ENCODE measurements at regions not wholly inside any gene's neighbourhood (a gene's known extent, or its start where the extent isn't known, plus 50 kb on each side); places are given as distances from the start of the nearest gene placed in this dataset.
"Not testable (repeated sequence)": the region's sequence is repeated elsewhere in the genome, so short reads cannot be mapped to it uniquely, and the experiment has no call there.

DNA sequence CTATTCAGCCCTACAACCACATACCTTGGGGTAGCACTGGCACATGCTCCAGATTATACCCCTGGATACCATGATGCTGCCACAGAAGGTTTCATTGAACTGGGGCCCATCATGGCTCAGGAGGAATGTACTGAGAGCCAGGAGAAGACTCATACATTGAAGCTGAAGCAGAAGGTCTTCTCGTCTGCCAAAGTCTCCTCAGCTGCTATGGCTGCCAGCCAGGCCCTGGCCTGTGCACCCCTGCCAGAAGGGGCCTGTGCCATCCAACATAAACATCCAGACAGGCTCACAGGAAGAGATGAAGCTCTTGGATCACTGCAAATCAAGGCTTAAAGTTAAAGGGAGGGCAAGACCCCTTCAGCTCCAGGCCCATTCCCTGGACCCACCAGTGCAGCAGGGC lies 364.2 kb downstream of the KCNJ18 start:
- H3K9me2 ChIP-seq (ENCODE audit: insufficient read depth); H2AFZ ChIP-seq (ENCODE audit: low read depth, low read length, poor library complexity, severe bottlenecking); H3K79me2 ChIP-seq (ENCODE audit: insufficient read depth, low read length); H3K27ac ChIP-seq (ENCODE audit: low read depth, low read length); intact Hi-C loops (cut with micrococcal nuclease); H3K27me3 ChIP-seq (ENCODE audit: insufficient read depth, low read length); BruUV-seq (replicated peaks); CTCF ChIA-PET; H3K4me1 ChIP-seq (ENCODE audit: control insufficient read depth in 1 of 2, insufficient read depth in 2 of 2, low read length in 2 of 2); H3K4me3 ChIP-seq (replicated peaks in 1 of 2; ENCODE audit: low read depth in 1 of 2, low read length in 2 of 2); RAD21 ChIA-PET (ENCODE audit: low non-redundant PET in 1 of 2, low total read pairs in 2 of 2, uncharacterized antibody in 2 of 2, unreplicated experiment in 2 of 2); DNase-seq (ENCODE audit: low read depth, low spot score); POLR2A ChIA-PET; H3K9me3 ChIP-seq (ENCODE audit: control insufficient read depth in 1 of 2, insufficient read depth in 1 of 2, low read depth in 1 of 2, low read length in 2 of 2); ATAC-seq; H3K36me3 ChIP-seq (ENCODE audit: control insufficient read depth in 1 of 2, insufficient read depth in 2 of 2, low read length in 2 of 2); H3K4me2 ChIP-seq (ENCODE audit: low read length); H3K9ac ChIP-seq (ENCODE audit: low read length); H4K20me1 ChIP-seq (ENCODE audit: insufficient read depth): not testable (repeated sequence)

DNA sequence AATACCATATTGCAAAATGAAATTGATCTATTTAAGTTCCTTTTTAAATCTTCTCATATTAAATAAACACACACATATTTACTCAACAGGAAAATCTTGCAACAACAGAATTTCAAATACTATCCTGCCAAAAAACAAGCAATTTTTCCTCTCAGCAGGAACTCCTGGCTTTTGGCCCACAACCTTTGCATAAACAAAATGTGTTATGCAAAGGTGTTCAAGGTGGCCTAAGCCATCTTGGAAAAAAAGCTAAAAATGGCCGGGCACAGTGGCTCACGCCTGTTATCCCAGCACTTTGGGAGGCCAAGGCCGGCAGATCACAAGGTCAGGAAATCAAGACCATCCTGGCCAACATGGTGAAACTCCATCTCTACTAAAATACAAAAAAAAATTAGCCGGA lies 383.6 kb downstream of the KCNJ18 start:
- RAD21 ChIA-PET (ENCODE audit: low non-redundant PET in 1 of 2, low total read pairs in 2 of 2, uncharacterized antibody in 2 of 2, unreplicated experiment in 2 of 2); H3K36me3 ChIP-seq (ENCODE audit: control insufficient read depth in 1 of 2, insufficient read depth in 2 of 2, low read length in 2 of 2); H3K4me1 ChIP-seq (ENCODE audit: control insufficient read depth in 1 of 2, insufficient read depth in 2 of 2, low read length in 2 of 2); POLR2A ChIA-PET; H3K9me3 ChIP-seq (ENCODE audit: control insufficient read depth in 1 of 2, insufficient read depth in 1 of 2, low read depth in 1 of 2, low read length in 2 of 2); H3K9me2 ChIP-seq (ENCODE audit: insufficient read depth); BruUV-seq (replicated peaks); CTCF ChIA-PET; H2AFZ ChIP-seq (ENCODE audit: low read depth, low read length, poor library complexity, severe bottlenecking); H3K27ac ChIP-seq (ENCODE audit: low read depth, low read length); H3K79me2 ChIP-seq (ENCODE audit: insufficient read depth, low read length); DNase-seq (ENCODE audit: low read depth, low spot score); ATAC-seq; intact Hi-C loops (cut with micrococcal nuclease); H3K9ac ChIP-seq (ENCODE audit: low read length); H3K27me3 ChIP-seq (ENCODE audit: insufficient read depth, low read length); H4K20me1 ChIP-seq (ENCODE audit: insufficient read depth); H3K4me3 ChIP-seq (replicated peaks in 1 of 2; ENCODE audit: low read depth in 1 of 2, low read length in 2 of 2); H3K4me2 ChIP-seq (ENCODE audit: low read length): not testable (repeated sequence)

- BruUV-seq (replicated peaks); H3K79me2 ChIP-seq (ENCODE audit: insufficient read depth, low read length); H3K4me1 ChIP-seq (ENCODE audit: control insufficient read depth in 1 of 2, insufficient read depth in 2 of 2, low read length in 2 of 2); H3K27me3 ChIP-seq (ENCODE audit: insufficient read depth, low read length); H3K4me3 ChIP-seq (replicated peaks in 1 of 2; ENCODE audit: low read depth in 1 of 2, low read length in 2 of 2); H3K9ac ChIP-seq (ENCODE audit: low read length); H3K9me3 ChIP-seq (ENCODE audit: control insufficient read depth in 1 of 2, insufficient read depth in 1 of 2, low read depth in 1 of 2, low read length in 2 of 2); CTCF ChIA-PET; H3K9me2 ChIP-seq (ENCODE audit: insufficient read depth); H2AFZ ChIP-seq (ENCODE audit: low read depth, low read length, poor library complexity, severe bottlenecking); H4K20me1 ChIP-seq (ENCODE audit: insufficient read depth); H3K36me3 ChIP-seq (ENCODE audit: control insufficient read depth in 1 of 2, insufficient read depth in 2 of 2, low read length in 2 of 2); DNase-seq (ENCODE audit: low read depth, low spot score); H3K27ac ChIP-seq (ENCODE audit: low read depth, low read length); intact Hi-C loops (cut with micrococcal nuclease); POLR2A ChIA-PET; H3K4me2 ChIP-seq (ENCODE audit: low read length); ATAC-seq; RAD21 ChIA-PET (ENCODE audit: low non-redundant PET in 1 of 2, low total read pairs in 2 of 2, uncharacterized antibody in 2 of 2, unreplicated experiment in 2 of 2): not testable (repeated sequence)
These were observed 396.3 kb downstream of the KCNJ18 start for GRCh38 chr17:22088589-22088988.

Measured in HCT116 (cell line).